Lower leg skin (tissue), 3 donors: ENCODE measurements at regions not wholly inside any gene's neighbourhood (a gene's known extent, or its start where the extent isn't known, plus 50 kb on each side); places are given as distances from the start of the nearest gene placed in this dataset.

Experiments
- CTCF ChIP-seq, 3 donors: fragments of 450-650 bp; IDR thresholded peaks; one replicate each; pipeline ENCODE4 v1.5.1; 2016; ENCODE audit warnings: antibody characterized with exemption in 3 of 3, mild to moderate bottlenecking in 3 of 3, moderate library complexity in 2 of 3
- POLR2A ChIP-seq, 2 donors: fragments of 450-650 bp; IDR thresholded peaks; one replicate each; pipeline ENCODE4 v1.6.1; 2016 to 2017; ENCODE audit warnings: antibody characterized with exemption in 2 of 2, mild to moderate bottlenecking in 1 of 2, moderate library complexity in 1 of 2

DNA sequence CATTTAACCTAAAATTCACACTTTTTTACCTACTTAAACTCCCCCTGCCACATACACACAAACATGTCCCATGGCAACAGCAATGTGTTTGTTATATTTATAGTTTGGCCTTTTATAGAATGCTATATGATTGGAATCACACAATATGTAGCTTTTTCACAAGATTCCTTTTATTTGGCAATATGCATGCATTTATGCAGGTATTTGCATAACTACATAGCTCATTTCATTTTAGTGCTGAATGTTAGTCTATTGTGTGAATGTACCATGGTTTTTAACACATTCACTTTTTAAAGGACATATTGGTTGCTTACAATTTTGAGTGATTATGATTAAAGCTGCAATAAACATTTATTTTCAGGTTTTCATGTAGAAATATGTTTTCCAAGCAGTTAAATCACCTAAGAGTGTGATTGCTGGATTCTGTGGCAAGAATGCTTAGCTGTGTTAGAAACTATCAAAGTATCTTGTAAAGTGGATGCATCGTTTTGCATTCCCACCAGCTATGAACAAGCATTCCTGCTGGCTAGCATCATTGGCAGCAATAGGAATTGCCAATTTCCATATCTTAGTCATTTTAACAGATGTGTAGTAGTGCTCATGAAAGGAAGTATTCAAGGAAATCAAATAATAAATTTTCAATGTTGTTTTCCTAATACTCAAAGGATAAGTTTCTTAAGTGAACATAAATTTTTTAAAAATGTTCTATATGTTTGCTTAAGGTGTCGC is 557.0 kb downstream of the SLITRK1 start:
- TF ChIP-seq CTCF (IDR thresholded peaks at IDR 0.05) (no peak), POLR2A (IDR thresholded peaks at IDR 0.05) (no peak)
